ENCODE measurements at regions not wholly inside any gene's neighbourhood (a gene's known extent, or its start where the extent isn't known, plus 50 kb on each side); places are given as distances from the start of the nearest gene placed in this dataset.

DNA sequence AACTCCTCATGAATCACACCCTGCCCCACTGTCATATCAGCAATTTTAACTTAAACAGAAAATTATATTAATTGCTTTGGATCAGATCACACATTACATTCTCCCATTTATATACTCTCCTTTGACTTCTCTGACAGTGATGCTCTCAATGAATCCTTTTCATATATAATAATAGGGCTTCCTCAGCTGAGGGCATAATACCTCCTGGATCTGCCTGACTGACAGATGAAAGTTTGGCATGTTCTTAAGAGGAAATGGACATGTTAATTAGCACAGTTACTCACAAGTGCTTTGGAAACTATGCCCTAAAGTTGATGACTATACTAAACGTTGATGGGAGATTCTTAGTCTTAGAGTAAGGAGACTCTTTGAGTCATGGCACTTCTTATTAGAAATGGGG, 478.2 kb upstream of the LRRN3 start:
- TF ChIP-seq, protein P1, sequence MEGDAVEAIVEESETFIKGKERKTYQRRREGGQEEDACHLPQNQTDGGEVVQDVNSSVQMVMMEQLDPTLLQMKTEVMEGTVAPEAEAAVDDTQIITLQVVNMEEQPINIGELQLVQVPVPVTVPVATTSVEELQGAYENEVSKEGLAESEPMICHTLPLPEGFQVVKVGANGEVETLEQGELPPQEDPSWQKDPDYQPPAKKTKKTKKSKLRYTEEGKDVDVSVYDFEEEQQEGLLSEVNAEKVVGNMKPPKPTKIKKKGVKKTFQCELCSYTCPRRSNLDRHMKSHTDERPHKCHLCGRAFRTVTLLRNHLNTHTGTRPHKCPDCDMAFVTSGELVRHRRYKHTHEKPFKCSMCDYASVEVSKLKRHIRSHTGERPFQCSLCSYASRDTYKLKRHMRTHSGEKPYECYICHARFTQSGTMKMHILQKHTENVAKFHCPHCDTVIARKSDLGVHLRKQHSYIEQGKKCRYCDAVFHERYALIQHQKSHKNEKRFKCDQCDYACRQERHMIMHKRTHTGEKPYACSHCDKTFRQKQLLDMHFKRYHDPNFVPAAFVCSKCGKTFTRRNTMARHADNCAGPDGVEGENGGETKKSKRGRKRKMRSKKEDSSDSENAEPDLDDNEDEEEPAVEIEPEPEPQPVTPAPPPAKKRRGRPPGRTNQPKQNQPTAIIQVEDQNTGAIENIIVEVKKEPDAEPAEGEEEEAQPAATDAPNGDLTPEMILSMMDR (conservative IDR thresholded peaks at IDR 0.05; ENCODE audit: low read depth, low read length), result no peak
- TF ChIP-seq MXI1 (IDR thresholded peaks at IDR 0.05; ENCODE audit: borderline replicate concordance, low read depth, low read length) (no peak), CEBPB (IDR thresholded peaks at IDR 0.05; ENCODE audit: low read depth, low read length) (no peak)
